ENCODE measurements at regions not wholly inside any gene's neighbourhood (a gene's known extent, or its start where the extent isn't known, plus 50 kb on each side); places are given as distances from the start of the nearest gene placed in this dataset.

GRCh38 chr3:26997226-26997625 lies 372.0 kb downstream of the NEK10 start:
- TF ChIP-seq CTCF (IDR thresholded peaks at IDR 0.05; ENCODE audit: low read depth, low read length), result no peak
- Histone ChIP-seq H3K4me3 (no peak overlapping the region), H3K27ac (no peak overlapping the region), H3K9me3 (ENCODE audit: low read depth) (no peaks in the 10 kb centered on the region), H3K27me3 (no peaks in the 10 kb centered on the region), H3K4me1 (ENCODE audit: low read depth) (no peaks in the 10 kb centered on the region), H3K36me3 (no peaks in the 10 kb centered on the region)
- no peak for DNase-seq (ENCODE audit: low read depth in 1 of 2, low spot score in 1 of 2)

GRCh38 chr3:27010834-27011233 lies 358.3 kb downstream of the NEK10 start:
- Histone ChIP-seq H3K36me3 (no peaks in the 10 kb centered on the region), H3K9me3 (ENCODE audit: low read depth) (no peaks in the 10 kb centered on the region), H3K4me1 (ENCODE audit: low read depth) (no peaks in the 10 kb centered on the region), H3K4me3 (no peak overlapping the region), H3K27ac (no peak overlapping the region), H3K27me3 (no peaks in the 10 kb centered on the region)
- no peak for TF ChIP-seq CTCF (IDR thresholded peaks at IDR 0.05; ENCODE audit: low read depth, low read length)
- DNase-seq (ENCODE audit: low read depth in 1 of 2, low spot score in 1 of 2), result no peak

GRCh38 chr3:27022096-27022761 lies 347.0 kb downstream of the NEK10 start:
- Histone ChIP-seq H3K36me3 (no peaks in the 10 kb centered on the region), H3K4me3 (no peak overlapping the region), H3K27ac (no peak overlapping the region), H3K9me3 (ENCODE audit: low read depth) (no peaks in the 10 kb centered on the region), H3K27me3 (no peaks in the 10 kb centered on the region), H3K4me1 (ENCODE audit: low read depth) (no peaks in the 10 kb centered on the region)
- no peak for TF ChIP-seq CTCF (IDR thresholded peaks at IDR 0.05; ENCODE audit: low read depth, low read length)
- no peak for DNase-seq (ENCODE audit: low read depth in 1 of 2, low spot score in 1 of 2)

- DNase-seq (ENCODE audit: low read depth in 1 of 2, low spot score in 1 of 2), result no peak
- no peak overlapping the region for H3K4me3 ChIP-seq
- H3K4me1 ChIP-seq (ENCODE audit: low read depth), result no peaks in the 10 kb centered on the region
- H3K27me3 ChIP-seq, result no peaks in the 10 kb centered on the region
- H3K27ac ChIP-seq, result no peak overlapping the region
- TF ChIP-seq CTCF (IDR thresholded peaks at IDR 0.05; ENCODE audit: low read depth, low read length), result no peak
- no peaks in the 10 kb centered on the region for H3K9me3 ChIP-seq (ENCODE audit: low read depth)
- H3K36me3 ChIP-seq, result no peaks in the 10 kb centered on the region
Observed at GRCh38 chr3:27024493-27024892, 344.7 kb downstream of the NEK10 start.

- Histone ChIP-seq H3K9me3 (ENCODE audit: low read depth) (no peaks in the 10 kb centered on the region), H3K4me1 (ENCODE audit: low read depth) (no peaks in the 10 kb centered on the region), H3K4me3 (no peak overlapping the region), H3K27ac (no peak overlapping the region), H3K27me3 (no peaks in the 10 kb centered on the region), H3K36me3 (no peaks in the 10 kb centered on the region)
- DNase-seq (ENCODE audit: low read depth in 1 of 2, low spot score in 1 of 2), result no peak
- TF ChIP-seq CTCF (IDR thresholded peaks at IDR 0.05; ENCODE audit: low read depth, low read length), result no peak
Observed at GRCh38 chr3:27025718-27026117, 343.5 kb downstream of the NEK10 start.

Measured in cardiac muscle cell (in vitro differentiated cells and primary cell).